ENCODE measurements at regions not wholly inside any gene's neighbourhood (a gene's known extent, or its start where the extent isn't known, plus 50 kb on each side); places are given as distances from the start of the nearest gene placed in this dataset.
"Not testable (repeated sequence)": the region's sequence is repeated elsewhere in the genome, so short reads cannot be mapped to it uniquely, and the experiment has no call there.

- DNase-seq (ENCODE audit: low read depth, low spot score) = no peak
- no peak for TF ChIP-seq CTCF (IDR thresholded peaks at IDR 0.05; ENCODE audit: low read depth, low read length)
- in situ Hi-C loops (cut with HindIII; ENCODE audit: low sequenced_read_pairs) = no loop called here
- no peak overlapping the region for H3K4me3 ChIP-seq (ENCODE audit: low read depth, low read length)
Observed at GRCh38 chr19:27719034-27719433, 1493.9 kb downstream of the UQCRFS1 start.

- in situ Hi-C loops (cut with HindIII; ENCODE audit: low sequenced_read_pairs) = no loop called here
- no peak for TF ChIP-seq CTCF (IDR thresholded peaks at IDR 0.05; ENCODE audit: low read depth, low read length)
- no peak for DNase-seq (ENCODE audit: low read depth, low spot score)
- H3K4me3 ChIP-seq (ENCODE audit: low read depth, low read length) = no peak overlapping the region
Observed at GRCh38 chr19:27718234-27718633, 1494.7 kb downstream of the UQCRFS1 start.

- in situ Hi-C loops (cut with HindIII; ENCODE audit: low sequenced_read_pairs) = no loop called here
- no peak for TF ChIP-seq CTCF (IDR thresholded peaks at IDR 0.05; ENCODE audit: low read depth, low read length)
- no peak overlapping the region for H3K4me3 ChIP-seq (ENCODE audit: low read depth, low read length)
- no peak for DNase-seq (ENCODE audit: low read depth, low spot score)
Observed at GRCh38 chr19:27717825-27718224, 1495.1 kb downstream of the UQCRFS1 start.

GRCh38 chr19:27716922-27717321, 1496.0 kb downstream of the UQCRFS1 start:
- TF ChIP-seq CTCF (IDR thresholded peaks at IDR 0.05; ENCODE audit: low read depth, low read length) = no peak
- no peak overlapping the region for H3K4me3 ChIP-seq (ENCODE audit: low read depth, low read length)
- in situ Hi-C loops (cut with HindIII; ENCODE audit: low sequenced_read_pairs) = no loop called here
- DNase-seq (ENCODE audit: low read depth, low spot score) = no peak

- DNase-seq (ENCODE audit: low read depth, low spot score) = no peak
- TF ChIP-seq CTCF (IDR thresholded peaks at IDR 0.05; ENCODE audit: low read depth, low read length) = no peak
- no peak overlapping the region for H3K4me3 ChIP-seq (ENCODE audit: low read depth, low read length)
- in situ Hi-C loops (cut with HindIII; ENCODE audit: low sequenced_read_pairs) = no loop called here
Observed at GRCh38 chr19:27714857-27715256, 1498.1 kb downstream of the UQCRFS1 start.

GRCh38 chr19:27709496-27709895, 1503.5 kb downstream of the UQCRFS1 start:
- in situ Hi-C loops (cut with HindIII; ENCODE audit: low sequenced_read_pairs) = no loop called here
- no peak for DNase-seq (ENCODE audit: low read depth, low spot score)
- no peak for TF ChIP-seq CTCF (IDR thresholded peaks at IDR 0.05; ENCODE audit: low read depth, low read length)
- no peak overlapping the region for H3K4me3 ChIP-seq (ENCODE audit: low read depth, low read length)

- DNase-seq (ENCODE audit: low read depth, low spot score); in situ Hi-C loops (cut with HindIII; ENCODE audit: low sequenced_read_pairs); H3K4me3 ChIP-seq (ENCODE audit: low read depth, low read length): not testable (repeated sequence)
Observed at GRCh38 chr19:27708986-27709385, 1504.0 kb downstream of the UQCRFS1 start.

GRCh38 chr19:27707026-27707425, 1505.9 kb downstream of the UQCRFS1 start:
- DNase-seq (ENCODE audit: low read depth, low spot score); H3K4me3 ChIP-seq (ENCODE audit: low read depth, low read length); in situ Hi-C loops (cut with HindIII; ENCODE audit: low sequenced_read_pairs): not testable (repeated sequence)

Measured in astrocyte of the spinal cord (primary cell).